BE2C (cell line): ENCODE measurements at regions not wholly inside any gene's neighbourhood (a gene's known extent, or its start where the extent isn't known, plus 50 kb on each side); places are given as distances from the start of the nearest gene placed in this dataset.

Source experiments
- DNase-seq: peaks from one replicate; pipeline ENCODE4 v3.0.0-alpha.2; 2020
- H3K27me3 ChIP-seq: fragments of 250-450 bp; sonication (Bioruptor Pico); 2 replicates; pipeline ENCODE4 v1.5.1; 2020; ENCODE audit warnings: mild to moderate bottlenecking
- H3K36me3 ChIP-seq: fragments of 250-450 bp; sonication (Bioruptor Pico); 2 replicates; pipeline ENCODE4 v1.5.1; 2020; ENCODE audit warnings: mild to moderate bottlenecking
- H3K4me1 ChIP-seq: fragments of 250-450 bp; sonication (Bioruptor Pico); 2 replicates; pipeline ENCODE4 v1.5.1; 2020
- H3K4me3 ChIP-seq: 2 replicates; pipeline ENCODE4 v1.5.1; 2011; ENCODE audit warnings: low read depth, low read length
- H3K9me3 ChIP-seq: fragments of 250-450 bp; sonication (Bioruptor Pico); 2 replicates; pipeline ENCODE4 v1.5.1; 2020
- TF ChIP-seq, protein P1 (sequence below): IDR thresholded peaks from 2 replicates; pipeline ENCODE4 v1.5.1; 2012; ENCODE audit warnings: mild to moderate bottlenecking, low read depth, low read length

DNA sequence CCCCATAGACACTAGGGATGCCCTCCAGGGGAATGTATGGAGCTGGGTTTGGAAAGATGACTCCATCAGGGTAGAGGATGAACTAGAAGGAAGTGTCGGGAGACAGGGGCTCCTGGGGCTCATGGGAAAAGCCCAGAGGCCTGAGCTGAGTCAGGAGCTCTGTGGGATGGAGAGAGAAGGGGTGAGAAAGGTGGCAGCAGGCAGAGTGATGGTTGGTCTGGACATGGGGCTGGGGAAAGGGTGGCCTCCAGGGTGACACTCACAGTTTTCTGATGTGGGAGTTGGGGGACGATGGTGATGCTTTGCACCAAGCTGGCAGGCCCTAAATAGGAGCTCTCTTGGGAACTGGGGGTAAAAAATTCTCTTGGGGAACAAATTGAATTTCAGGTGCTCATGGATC, 213.5 kb upstream of the MVB12B start:
- Histone ChIP-seq H3K36me3 (no peaks in the 10 kb centered on the region), H3K27me3 (no peaks in the 10 kb centered on the region), H3K4me3 (no peak overlapping the region), H3K4me1 (no peaks in the 10 kb centered on the region), H3K9me3 (no peaks in the 10 kb centered on the region)
- DNase-seq: no peak
- TF ChIP-seq, protein P1, sequence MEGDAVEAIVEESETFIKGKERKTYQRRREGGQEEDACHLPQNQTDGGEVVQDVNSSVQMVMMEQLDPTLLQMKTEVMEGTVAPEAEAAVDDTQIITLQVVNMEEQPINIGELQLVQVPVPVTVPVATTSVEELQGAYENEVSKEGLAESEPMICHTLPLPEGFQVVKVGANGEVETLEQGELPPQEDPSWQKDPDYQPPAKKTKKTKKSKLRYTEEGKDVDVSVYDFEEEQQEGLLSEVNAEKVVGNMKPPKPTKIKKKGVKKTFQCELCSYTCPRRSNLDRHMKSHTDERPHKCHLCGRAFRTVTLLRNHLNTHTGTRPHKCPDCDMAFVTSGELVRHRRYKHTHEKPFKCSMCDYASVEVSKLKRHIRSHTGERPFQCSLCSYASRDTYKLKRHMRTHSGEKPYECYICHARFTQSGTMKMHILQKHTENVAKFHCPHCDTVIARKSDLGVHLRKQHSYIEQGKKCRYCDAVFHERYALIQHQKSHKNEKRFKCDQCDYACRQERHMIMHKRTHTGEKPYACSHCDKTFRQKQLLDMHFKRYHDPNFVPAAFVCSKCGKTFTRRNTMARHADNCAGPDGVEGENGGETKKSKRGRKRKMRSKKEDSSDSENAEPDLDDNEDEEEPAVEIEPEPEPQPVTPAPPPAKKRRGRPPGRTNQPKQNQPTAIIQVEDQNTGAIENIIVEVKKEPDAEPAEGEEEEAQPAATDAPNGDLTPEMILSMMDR: no peak

DNA sequence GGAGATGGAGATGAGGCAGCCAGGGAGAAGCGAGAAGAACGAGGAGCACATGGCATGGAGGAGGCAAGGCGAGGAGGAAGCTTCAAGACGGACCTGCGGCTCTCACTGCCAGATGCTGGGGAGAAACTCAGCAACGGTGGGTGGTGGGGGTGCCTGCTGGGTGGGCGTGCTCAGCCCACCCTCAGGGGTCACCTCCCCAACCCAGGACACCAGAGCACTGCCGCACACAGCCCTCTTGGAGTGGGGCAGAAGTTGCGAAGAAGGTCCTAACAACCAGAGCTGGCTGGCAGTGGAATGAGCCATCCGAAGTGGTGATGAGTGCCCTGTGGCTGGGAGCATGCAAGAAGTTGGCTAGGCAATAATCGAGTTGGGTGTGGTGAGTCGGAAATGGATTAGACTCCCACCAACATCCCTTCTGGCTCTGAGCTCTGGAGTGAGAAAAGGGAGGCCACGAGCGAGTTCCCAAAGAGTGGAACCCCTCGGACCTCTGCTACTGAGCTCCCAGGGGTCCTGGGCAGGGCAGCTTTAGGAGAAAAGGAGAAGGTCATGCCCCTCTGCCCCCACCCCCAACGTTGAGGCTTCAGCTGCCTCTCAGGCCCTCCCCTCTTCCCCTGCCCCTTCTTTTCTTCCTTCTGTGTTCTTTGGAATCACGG, 212.7 kb upstream of the MVB12B start:
- H3K9me3 ChIP-seq: no peaks in the 10 kb centered on the region
- H3K27me3 ChIP-seq: no peaks in the 10 kb centered on the region
- no peaks in the 10 kb centered on the region for H3K4me1 ChIP-seq
- no peak overlapping the region for H3K4me3 ChIP-seq
- TF ChIP-seq, protein P1: no peak
- DNase-seq: no peak
- no peaks in the 10 kb centered on the region for H3K36me3 ChIP-seq

DNA sequence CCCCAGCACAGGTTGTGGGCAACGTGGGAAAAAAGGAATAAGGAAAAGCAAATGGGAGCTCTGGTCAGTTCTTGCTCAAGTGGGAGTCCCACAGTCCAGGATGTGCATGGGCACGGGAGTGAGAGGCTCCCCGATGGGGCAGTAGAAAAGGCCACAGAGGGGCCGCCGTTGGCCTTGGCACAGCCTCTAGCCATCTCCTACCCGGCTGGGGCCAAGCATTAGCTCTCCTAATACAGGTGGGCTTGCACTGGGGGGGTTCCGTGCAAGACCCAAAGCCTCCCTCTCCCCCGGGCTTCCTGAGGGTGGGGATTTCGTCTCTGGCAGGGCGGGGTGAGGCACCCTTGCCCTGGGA, 212.2 kb upstream of the MVB12B start:
- no peak for DNase-seq
- no peaks in the 10 kb centered on the region for H3K4me1 ChIP-seq
- TF ChIP-seq, protein P1: no peak
- H3K4me3 ChIP-seq: no peak overlapping the region
- no peaks in the 10 kb centered on the region for H3K9me3 ChIP-seq
- no peaks in the 10 kb centered on the region for H3K27me3 ChIP-seq
- H3K36me3 ChIP-seq: no peaks in the 10 kb centered on the region

DNA sequence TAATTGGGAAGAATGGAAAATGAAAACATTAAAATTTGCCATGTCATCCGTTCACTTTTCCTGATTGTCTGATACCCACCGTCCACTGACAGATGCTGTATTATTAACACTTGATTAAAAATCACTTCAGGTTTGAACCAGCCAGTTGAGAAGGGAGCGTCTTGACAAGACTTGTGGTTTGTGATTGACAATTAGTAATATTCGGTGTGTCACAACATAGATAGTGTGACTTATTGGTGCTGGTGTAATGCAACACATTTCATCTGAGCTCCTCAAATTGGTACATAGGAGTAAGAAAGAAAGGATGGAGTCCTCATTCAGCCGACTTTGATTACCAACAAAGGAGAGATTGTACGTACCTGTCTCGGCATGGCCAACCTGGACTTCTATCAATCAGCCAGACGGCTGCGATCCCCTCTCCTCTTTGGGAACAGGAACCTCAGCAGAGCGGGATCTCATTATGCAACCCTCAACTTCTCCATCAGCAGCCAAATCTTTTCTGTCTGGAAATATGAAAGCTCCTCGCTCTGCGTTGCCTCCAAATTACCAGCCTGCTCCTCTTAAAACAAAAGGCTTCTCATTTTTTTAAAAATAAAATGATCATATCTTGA, 211.7 kb upstream of the MVB12B start:
- DNase-seq: no peak
- TF ChIP-seq, protein P1: no peak
- Histone ChIP-seq H3K4me1 (no peaks in the 10 kb centered on the region), H3K4me3 (no peak overlapping the region), H3K27me3 (no peaks in the 10 kb centered on the region), H3K36me3 (no peaks in the 10 kb centered on the region), H3K9me3 (no peaks in the 10 kb centered on the region)

DNA sequence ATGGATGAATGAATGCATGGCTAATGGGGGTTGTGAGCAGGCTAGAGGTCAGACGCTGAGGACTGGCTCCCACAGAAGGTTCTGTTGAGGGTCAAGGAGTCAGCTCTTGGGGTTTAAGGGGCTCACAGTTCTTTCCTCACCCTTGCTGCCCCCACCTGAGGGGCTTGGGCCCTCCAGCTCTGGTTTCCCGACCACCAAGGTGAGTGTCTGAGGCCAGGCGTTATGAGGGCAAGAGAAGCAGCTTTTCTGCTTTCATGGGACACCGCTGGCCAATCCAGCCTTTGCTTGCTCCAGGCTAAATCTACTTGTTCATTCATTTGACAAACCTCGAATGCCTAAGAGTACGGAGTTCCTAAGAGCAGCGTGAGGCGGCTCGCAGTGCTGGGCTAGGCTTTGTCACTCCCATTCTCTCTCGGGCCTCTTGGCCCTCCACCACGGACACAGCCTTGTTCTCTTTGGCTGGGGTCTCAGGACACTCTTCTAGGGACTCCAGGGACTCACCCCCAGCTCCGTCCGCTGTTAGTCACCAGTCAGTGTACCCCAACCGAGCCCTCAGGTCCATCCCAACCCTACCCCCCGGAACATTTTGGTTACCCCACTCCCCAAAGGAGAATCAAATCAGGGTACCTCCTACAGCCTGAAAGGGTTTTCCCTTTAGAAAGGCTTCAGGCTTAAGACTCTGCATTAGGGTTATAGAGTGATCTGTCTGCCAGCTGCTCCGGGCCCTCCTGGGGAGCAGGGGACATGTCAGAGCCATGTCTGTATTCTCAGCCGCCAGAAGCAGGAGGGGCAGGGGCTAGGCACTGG, 210.1 kb upstream of the MVB12B start:
- Histone ChIP-seq H3K4me3 (no peak overlapping the region), H3K36me3 (no peaks in the 10 kb centered on the region), H3K4me1 (no peaks in the 10 kb centered on the region), H3K27me3 (no peaks in the 10 kb centered on the region), H3K9me3 (no peaks in the 10 kb centered on the region)
- no peak for DNase-seq
- TF ChIP-seq, protein P1: no peak

DNA sequence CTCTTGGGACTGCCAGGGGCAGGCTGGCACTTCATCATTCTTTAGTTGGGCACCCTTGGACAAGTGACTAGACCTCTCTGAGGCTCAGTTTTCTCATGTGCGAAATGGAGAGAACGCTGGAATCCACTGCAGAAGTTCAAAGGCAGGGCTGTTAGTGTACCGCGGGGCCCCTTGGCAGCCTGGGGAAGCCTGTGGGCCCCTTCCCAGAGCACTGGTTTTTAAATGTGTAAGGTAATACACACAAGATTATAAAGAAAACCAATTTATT, 209.5 kb upstream of the MVB12B start:
- Histone ChIP-seq H3K36me3 (no peaks in the 10 kb centered on the region), H3K4me3 (no peak overlapping the region), H3K27me3 (no peaks in the 10 kb centered on the region), H3K9me3 (no peaks in the 10 kb centered on the region), H3K4me1 (no peaks in the 10 kb centered on the region)
- no peak for DNase-seq
- TF ChIP-seq, protein P1: no peak
